ENCODE measurements at regions not wholly inside any gene's neighbourhood (a gene's known extent, or its start where the extent isn't known, plus 50 kb on each side); places are given as distances from the start of the nearest gene placed in this dataset.

- Histone ChIP-seq H3K9ac (ENCODE audit: low read length) (no peak overlapping the region), H3K79me2 (ENCODE audit: low read length) (no peaks in the 10 kb centered on the region), H3K27me3 (ENCODE audit: low read length) (no peaks in the 10 kb centered on the region), H3K9me3 (ENCODE audit: low read length) (no peaks in the 10 kb centered on the region; the same call in 1 of the 2 replicates), H3K4me2 (ENCODE audit: low read length) (no peak overlapping the region), H3K4me3 (ENCODE audit: low read length) (no peak overlapping the region), H3F3A (ENCODE audit: low read length, unreplicated experiment) (no peaks in the 10 kb centered on the region), H3K4me1 (ENCODE audit: insufficient read depth, low read length) (no peaks in the 10 kb centered on the region), H2AFZ (ENCODE audit: low read length) (no peak overlapping the region), H4K20me1 (ENCODE audit: low read length) (no peaks in the 10 kb centered on the region), H3K36me3 (ENCODE audit: low read depth, low read length) (no peaks in the 10 kb centered on the region), H3K9me2 (replicated peaks; ENCODE audit: low read length) (no peaks in the 10 kb centered on the region), H3K27ac (ENCODE audit: low read length) (no peak overlapping the region)
- no TSS peak for BruUV-seq (replicated peaks)
- TF ChIP-seq EZH2phosphoT487 (IDR thresholded peaks at IDR 0.05; ENCODE audit: borderline replicate concordance, low read length) = no peak
- no peak for TF ChIP-seq EZH2 (IDR thresholded peaks at IDR 0.05; ENCODE audit: low read length, unreplicated experiment)
- no peak for TF ChIP-seq CTCF (conservative IDR thresholded peaks at IDR 0.05; ENCODE audit: low read depth, low read length)
- ChIA-PET POLR2A (ENCODE audit: unreplicated experiment) (no interaction called here), CTCF (no interaction called here)
- intact Hi-C loops (cut with micrococcal nuclease) = no loop called here
- DNase-seq = no peak
- no peak for ATAC-seq
Observed at GRCh38 chr21:14758849-14759248, 212.7 kb upstream of the SAMSN1 start.

- Histone ChIP-seq H3K4me1 (ENCODE audit: insufficient read depth, low read length) (no peaks in the 10 kb centered on the region), H2AFZ (ENCODE audit: low read length) (no peak overlapping the region), H3K9ac (ENCODE audit: low read length) (no peak overlapping the region), H3K27me3 (ENCODE audit: low read length) (no peaks in the 10 kb centered on the region), H3K4me3 (ENCODE audit: low read length) (no peak overlapping the region), H3K36me3 (ENCODE audit: low read depth, low read length) (no peaks in the 10 kb centered on the region), H3K27ac (ENCODE audit: low read length) (no peak overlapping the region), H3K9me2 (replicated peaks; ENCODE audit: low read length) (no peaks in the 10 kb centered on the region), H4K20me1 (ENCODE audit: low read length) (no peaks in the 10 kb centered on the region), H3K79me2 (ENCODE audit: low read length) (no peaks in the 10 kb centered on the region), H3K9me3 (ENCODE audit: low read length) (no peaks in the 10 kb centered on the region; the same call in 1 of the 2 replicates), H3K4me2 (ENCODE audit: low read length) (no peak overlapping the region), H3F3A (ENCODE audit: low read length, unreplicated experiment) (no peaks in the 10 kb centered on the region)
- BruUV-seq (replicated peaks) = no TSS peak
- intact Hi-C loops (cut with micrococcal nuclease) = no loop called here
- ChIA-PET CTCF (no interaction called here), POLR2A (ENCODE audit: unreplicated experiment) (interaction anchor here (0.6 kb wide), 1 partner anchor 10 kb away, joined by 4 read pairs; no protein-coding TSS in a partner anchor)
- no peak for TF ChIP-seq EZH2phosphoT487 (IDR thresholded peaks at IDR 0.05; ENCODE audit: borderline replicate concordance, low read length)
- no peak for TF ChIP-seq EZH2 (IDR thresholded peaks at IDR 0.05; ENCODE audit: low read length, unreplicated experiment)
- TF ChIP-seq CTCF (conservative IDR thresholded peaks at IDR 0.05; ENCODE audit: low read depth, low read length) = no peak
- DNase-seq (peak; percentile 11), ATAC-seq (no peak)
Observed at GRCh38 chr21:14757533-14758327, 211.6 kb upstream of the SAMSN1 start.

GRCh38 chr21:14755086-14755485 lies 209.0 kb upstream of the SAMSN1 start:
- no peak overlapping the region for H3K27ac ChIP-seq (ENCODE audit: low read length)
- ChIA-PET POLR2A (ENCODE audit: unreplicated experiment) (no interaction called here), CTCF (no interaction called here)
- no peak overlapping the region for H2AFZ ChIP-seq (ENCODE audit: low read length)
- intact Hi-C loops (cut with micrococcal nuclease) = no loop called here
- DNase-seq (no peak), ATAC-seq (no peak)
- no TSS peak for BruUV-seq (replicated peaks)
- no peaks in the 10 kb centered on the region for H3F3A ChIP-seq (ENCODE audit: low read length, unreplicated experiment)
- no peak overlapping the region for H3K4me3 ChIP-seq (ENCODE audit: low read length)
- H3K27me3 ChIP-seq (ENCODE audit: low read length) = no peaks in the 10 kb centered on the region
- H3K4me1 ChIP-seq (ENCODE audit: insufficient read depth, low read length) = no peaks in the 10 kb centered on the region
- H4K20me1 ChIP-seq (ENCODE audit: low read length) = no peaks in the 10 kb centered on the region
- no peaks in the 10 kb centered on the region for H3K36me3 ChIP-seq (ENCODE audit: low read depth, low read length)
- H3K9ac ChIP-seq (ENCODE audit: low read length) = no peak overlapping the region
- no peak for TF ChIP-seq EZH2 (IDR thresholded peaks at IDR 0.05; ENCODE audit: low read length, unreplicated experiment)
- TF ChIP-seq CTCF (conservative IDR thresholded peaks at IDR 0.05; ENCODE audit: low read depth, low read length) = no peak
- no peak for TF ChIP-seq EZH2phosphoT487 (IDR thresholded peaks at IDR 0.05; ENCODE audit: borderline replicate concordance, low read length)
- no peaks in the 10 kb centered on the region for H3K79me2 ChIP-seq (ENCODE audit: low read length)
- H3K4me2 ChIP-seq (ENCODE audit: low read length) = no peak overlapping the region
- H3K9me3 ChIP-seq (ENCODE audit: low read length) = no peaks in the 10 kb centered on the region; the same call in 1 of the 2 replicates
- no peaks in the 10 kb centered on the region for H3K9me2 ChIP-seq (replicated peaks; ENCODE audit: low read length)
